Ramos (cell line): ENCODE measurements at regions not wholly inside any gene's neighbourhood (a gene's known extent, or its start where the extent isn't known, plus 50 kb on each side); places are given as distances from the start of the nearest gene placed in this dataset.

Source experiments
- in situ Hi-C: fragments of 300-500 bp; cut with MboI; formaldehyde crosslinking; loops from one replicate; pipeline ENCODE4 v1.14.3; 2022; ENCODE audit warnings: low sequenced_read_pairs; ENCODE audit not compliant: unreplicated experiment

DNA sequence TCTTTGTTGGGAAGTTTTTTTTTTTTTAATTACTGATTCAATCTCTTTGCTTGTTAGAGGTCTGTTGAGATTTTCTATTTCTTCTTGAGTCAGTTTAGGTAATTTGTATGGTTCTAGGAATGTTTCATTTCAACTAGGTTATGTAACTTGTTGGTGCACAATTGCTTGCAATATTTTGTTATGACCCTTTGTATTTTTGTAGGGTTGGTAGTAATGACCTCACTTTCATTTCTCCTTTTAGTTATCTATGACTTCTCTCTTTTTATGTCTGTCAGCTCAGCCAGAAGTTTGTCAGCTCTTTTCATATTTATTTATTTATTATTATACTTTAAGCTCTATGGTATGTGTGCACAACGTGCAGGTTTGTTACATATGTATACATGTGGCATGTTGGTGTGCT is 51.1 kb upstream of the SLC24A3 start:
- in situ Hi-C loops, result no loop called here
